GM20000 (cell line): ENCODE measurements at regions not wholly inside any gene's neighbourhood (a gene's known extent, or its start where the extent isn't known, plus 50 kb on each side); places are given as distances from the start of the nearest gene placed in this dataset.

Experiments
- DNase-seq: peaks from one replicate; pipeline ENCODE4 v3.0.0; 2012; ENCODE audit warnings: low spot score
- TF ChIP-seq, protein P1 (sequence below): IDR thresholded peaks from 2 replicates; pipeline ENCODE4 v1.5.1; 2012; ENCODE audit warnings: mild to moderate bottlenecking, control low read depth; ENCODE audit errors: extremely low read depth, missing control alignments

DNA sequence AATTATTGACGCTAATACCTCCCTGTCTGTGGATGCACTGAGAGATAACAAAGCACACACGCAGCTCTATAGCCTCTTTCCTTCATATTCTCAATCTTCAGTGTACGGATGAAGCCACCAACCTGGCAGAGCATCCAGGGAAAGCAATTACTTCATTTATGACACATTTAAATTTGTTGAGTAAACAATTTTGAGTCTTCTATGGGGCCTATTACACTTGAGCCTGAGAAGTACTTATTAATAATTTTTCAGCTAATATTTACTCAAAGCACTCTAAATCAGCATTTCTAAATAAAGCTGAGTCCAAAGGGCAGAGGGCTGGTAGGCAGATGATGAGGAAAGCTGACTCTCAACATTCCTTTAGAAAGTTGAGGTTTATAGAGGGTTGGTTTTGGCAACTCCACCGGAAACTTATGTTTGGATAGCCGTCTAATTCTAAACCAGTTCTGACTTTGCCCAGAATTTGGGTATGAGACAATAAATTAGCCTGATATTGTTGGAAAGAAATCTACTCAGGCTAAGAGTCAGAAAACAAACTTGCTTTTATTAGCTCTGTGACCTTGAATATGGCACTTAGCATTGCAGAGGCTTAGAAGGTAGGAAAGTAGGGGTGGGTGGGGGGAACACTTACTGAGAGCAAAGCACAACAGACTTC, 643.5 kb downstream of the CDH11 start:
- DNase-seq, result no peak
- TF ChIP-seq, protein P1, sequence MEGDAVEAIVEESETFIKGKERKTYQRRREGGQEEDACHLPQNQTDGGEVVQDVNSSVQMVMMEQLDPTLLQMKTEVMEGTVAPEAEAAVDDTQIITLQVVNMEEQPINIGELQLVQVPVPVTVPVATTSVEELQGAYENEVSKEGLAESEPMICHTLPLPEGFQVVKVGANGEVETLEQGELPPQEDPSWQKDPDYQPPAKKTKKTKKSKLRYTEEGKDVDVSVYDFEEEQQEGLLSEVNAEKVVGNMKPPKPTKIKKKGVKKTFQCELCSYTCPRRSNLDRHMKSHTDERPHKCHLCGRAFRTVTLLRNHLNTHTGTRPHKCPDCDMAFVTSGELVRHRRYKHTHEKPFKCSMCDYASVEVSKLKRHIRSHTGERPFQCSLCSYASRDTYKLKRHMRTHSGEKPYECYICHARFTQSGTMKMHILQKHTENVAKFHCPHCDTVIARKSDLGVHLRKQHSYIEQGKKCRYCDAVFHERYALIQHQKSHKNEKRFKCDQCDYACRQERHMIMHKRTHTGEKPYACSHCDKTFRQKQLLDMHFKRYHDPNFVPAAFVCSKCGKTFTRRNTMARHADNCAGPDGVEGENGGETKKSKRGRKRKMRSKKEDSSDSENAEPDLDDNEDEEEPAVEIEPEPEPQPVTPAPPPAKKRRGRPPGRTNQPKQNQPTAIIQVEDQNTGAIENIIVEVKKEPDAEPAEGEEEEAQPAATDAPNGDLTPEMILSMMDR, result no peak

DNA sequence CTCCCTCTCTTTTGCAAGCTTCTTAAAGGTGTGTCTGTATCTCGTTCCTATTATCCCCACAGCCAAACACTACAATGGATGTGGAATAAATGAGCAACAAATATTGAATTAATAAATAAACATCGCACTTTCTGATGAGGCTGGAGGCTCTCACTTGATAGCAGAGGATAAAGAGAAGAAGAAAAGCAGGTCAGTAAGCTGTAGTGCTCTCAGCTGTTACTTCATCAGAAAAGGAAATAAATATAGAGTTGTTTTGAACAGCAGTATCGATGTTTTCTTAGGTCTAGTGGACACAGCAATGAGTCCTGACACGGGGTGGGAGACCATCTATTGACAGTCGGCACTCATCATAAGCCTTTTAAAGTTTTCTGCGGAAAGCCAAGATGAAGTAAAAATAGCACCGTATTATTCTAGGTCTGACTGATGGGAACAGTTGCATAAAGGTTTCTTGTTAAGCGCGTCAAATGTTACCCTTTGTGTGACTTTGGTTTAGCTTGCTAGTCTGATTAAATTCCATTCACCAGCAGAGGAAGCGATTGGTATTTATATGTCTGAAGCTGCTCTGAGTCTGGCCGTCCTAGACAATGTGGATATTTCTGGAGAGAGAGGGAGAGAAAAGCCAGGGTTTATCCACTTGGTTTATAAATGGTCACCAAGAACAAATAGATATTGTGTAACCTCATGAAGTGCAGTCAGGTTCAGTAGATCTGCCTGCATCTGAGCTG, 646.1 kb downstream of the CDH11 start:
- TF ChIP-seq, protein P1, result no peak
- DNase-seq, result no peak

DNA sequence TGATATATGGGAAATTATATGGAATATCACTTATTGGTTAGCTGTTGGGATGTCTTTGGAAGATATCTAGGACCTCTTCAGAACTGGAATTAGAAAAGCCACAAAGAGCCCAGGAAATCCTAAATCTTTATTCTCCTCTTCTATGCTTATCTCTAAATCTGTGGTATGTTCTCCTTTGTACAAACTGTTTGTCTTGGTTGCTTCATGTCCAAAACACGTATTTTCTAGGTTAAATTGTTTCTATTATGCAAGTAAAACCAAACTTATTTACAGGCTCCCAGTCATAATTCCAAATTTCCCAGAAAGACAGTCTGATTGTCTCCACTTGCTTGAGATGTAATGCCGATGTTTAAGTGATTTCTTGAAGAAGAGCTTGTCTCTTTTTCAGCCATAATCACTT, 650.9 kb downstream of the CDH11 start:
- TF ChIP-seq, protein P1, result no peak
- no peak for DNase-seq

DNA sequence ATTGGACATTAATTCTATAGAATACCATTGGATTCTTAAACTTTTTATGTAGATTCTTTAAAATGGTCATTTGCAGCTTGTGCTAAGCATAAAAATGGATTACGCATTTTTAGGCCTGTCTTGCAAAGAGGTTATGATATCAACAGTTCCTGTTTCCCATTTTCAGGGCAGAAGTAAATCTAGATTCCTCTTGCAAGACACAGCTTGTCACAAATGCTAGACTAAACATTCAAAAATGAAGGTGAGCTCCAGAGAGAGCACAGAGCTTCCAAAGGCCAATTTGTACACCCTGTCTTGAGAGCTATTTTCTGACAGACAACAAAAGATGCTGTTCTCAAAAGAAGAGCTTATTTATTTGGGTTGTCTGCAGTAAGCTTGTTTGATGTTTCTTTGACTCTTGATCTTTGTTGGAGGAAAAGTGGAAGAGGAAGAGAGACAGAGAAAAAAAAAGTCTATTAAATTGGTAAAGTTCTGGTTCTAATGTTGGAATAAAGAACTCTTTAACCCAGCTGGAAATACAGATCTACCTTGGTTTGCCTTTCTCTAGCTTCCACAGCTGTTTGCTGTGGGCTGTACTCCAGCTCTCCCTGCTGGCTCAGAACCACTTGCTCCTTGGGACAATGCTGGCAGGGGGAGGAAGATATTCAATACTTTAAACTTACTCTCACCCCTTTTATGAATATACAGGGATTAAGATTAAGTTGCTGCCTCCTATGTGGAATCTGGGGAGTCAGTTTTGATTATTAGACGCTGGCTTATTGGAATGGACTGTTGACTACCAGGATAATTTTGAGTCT, 651.8 kb downstream of the CDH11 start:
- DNase-seq, result no peak
- TF ChIP-seq, protein P1, result no peak

DNA sequence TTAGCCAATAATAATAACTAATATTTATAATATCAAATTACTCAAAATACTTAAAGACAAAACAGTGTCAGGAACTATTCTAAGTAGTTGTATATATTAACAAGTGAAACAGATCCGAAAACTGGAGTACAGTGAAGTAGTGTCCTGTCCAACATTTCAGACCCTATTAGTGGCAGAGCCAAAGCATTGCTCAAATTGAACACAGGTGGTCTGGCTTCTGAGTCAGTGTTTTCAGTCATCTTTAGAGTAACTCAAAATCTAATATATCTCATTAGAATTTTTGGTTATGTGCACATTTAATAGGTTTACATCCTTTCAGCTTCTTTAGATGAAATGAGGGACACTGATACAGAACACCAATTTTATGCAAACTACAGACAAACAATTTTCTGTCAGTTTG, 652.5 kb downstream of the CDH11 start:
- TF ChIP-seq, protein P1, result no peak
- DNase-seq, result no peak

DNA sequence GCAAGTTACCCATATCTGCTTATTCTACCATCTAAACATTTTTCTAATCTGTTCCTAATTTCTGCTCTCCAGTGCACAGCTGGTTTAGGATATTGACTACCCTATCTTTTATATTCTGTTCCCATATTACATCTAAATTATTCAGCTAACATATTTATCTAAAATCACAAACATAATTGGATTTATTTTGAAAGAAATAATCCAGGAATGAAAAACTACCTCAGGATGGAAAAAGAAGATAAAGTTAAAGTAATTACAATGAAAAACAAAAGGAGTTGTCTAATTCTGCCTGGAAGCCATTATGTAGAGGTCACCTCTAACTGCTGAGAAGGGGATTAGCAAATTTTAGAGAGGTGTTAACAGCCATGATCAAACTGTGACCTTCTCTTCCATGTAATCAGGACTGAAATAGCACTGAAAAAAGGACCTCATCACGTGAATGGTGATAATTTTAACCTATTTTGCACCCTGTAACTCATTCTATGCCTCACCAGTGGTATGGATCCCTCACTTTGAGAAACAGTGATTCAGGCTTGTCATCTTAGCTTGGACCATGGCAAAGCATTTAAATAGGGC, 653.3 kb downstream of the CDH11 start:
- no peak for DNase-seq
- TF ChIP-seq, protein P1, result no peak

DNA sequence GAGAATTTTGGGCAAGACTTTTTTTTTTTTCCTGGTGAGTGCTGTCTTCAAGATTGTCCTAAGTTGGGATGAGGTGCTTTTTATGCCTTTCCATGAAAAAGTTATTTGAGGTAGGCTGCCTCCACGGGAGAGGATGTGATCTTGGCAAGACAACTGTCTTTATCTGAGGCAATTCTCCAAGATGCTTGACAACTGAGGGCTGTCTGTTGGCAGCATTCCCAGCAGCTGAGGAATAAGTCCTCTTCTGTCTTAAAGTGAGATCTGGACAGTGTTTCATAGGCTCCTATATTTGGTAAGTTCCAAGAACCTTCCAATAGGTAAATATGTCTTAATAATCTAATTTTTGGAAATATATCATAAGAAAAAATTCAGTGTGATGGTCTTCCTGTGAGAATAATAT, 662.0 kb downstream of the CDH11 start:
- DNase-seq, result no peak
- TF ChIP-seq, protein P1, result no peak
